Sigmoid colon (tissue), 6 donors: ENCODE measurements at regions not wholly inside any gene's neighbourhood (a gene's known extent, or its start where the extent isn't known, plus 50 kb on each side); places are given as distances from the start of the nearest gene placed in this dataset.
A peak's percentile ranks its signal among the peaks of the same experiment; 100 is the strongest.

Experiments used
- DNase-seq: peaks from one replicate; pipeline ENCODE4 v3.0.0-alpha.2; 2019
- H3K27ac ChIP-seq, 4 donors: fragments of 200-600 bp; sonication (generic); one replicate each; pipeline ENCODE4 v1.5.1; 2016 to 2019; ENCODE audit warnings: mild to moderate bottlenecking in 1 of 4
- H3K27me3 ChIP-seq, 3 donors: fragments of 200-600 bp; sonication (generic); one replicate each; pipeline ENCODE4 v1.5.1; 2019; ENCODE audit warnings: mild to moderate bottlenecking in 1 of 3
- H3K36me3 ChIP-seq, 4 donors: fragments of 200-600 bp; sonication (generic); one replicate each; pipeline ENCODE4 v1.5.1; 2016 to 2019
- H3K4me1 ChIP-seq, 4 donors: fragments of 200-600 bp; sonication (generic); one replicate each; pipeline ENCODE4 v1.5.1; 2017 to 2019
- H3K4me3 ChIP-seq, 4 donors: fragments of 200-600 bp; sonication (generic); one replicate each; pipeline ENCODE4 v1.5.1; 2017 to 2019; ENCODE audit warnings: mild to moderate bottlenecking in 2 of 4, moderate library complexity in 1 of 4
- H3K9me3 ChIP-seq, 4 donors: fragments of 200-600 bp in 3 of 4; sonication (generic) in 3 of 4; one replicate each; pipeline versions ENCODE4 v1.5.1 to v1.6.1; 2013 to 2019
- CTCF ChIP-seq, 4 experiments: fragments of 450-650 bp in 3 of 4; fragments of 200-600 bp in 1 of 4; IDR thresholded peaks; one replicate each; pipeline ENCODE4 v1.5.1; 2016 to 2019; ENCODE audit warnings: antibody characterized with exemption in 4 of 4, mild to moderate bottlenecking in 3 of 4, moderate library complexity in 2 of 4
- EP300 ChIP-seq, 4 donors: sonication (generic); formaldehyde crosslinking; IDR thresholded peaks; one replicate each; pipeline ENCODE4 v1.6.1; 2017; ENCODE audit warnings: antibody characterized with exemption in 4 of 4
- POLR2A ChIP-seq, 2 donors: fragments of 450-650 bp; IDR thresholded peaks; one replicate each; pipeline ENCODE4 v1.6.1; 2016; ENCODE audit warnings: antibody characterized with exemption in 2 of 2, mild to moderate bottlenecking in 2 of 2, moderate library complexity in 2 of 2
- POLR2AphosphoS5 ChIP-seq, 4 donors: sonication (generic); formaldehyde crosslinking; IDR thresholded peaks; one replicate each; pipeline ENCODE4 v1.6.1; 2017; ENCODE audit warnings: antibody characterized with exemption in 4 of 4
- WGBS, 2 donors: extraction: QIAGEN DNeasy Blood & Tissue Kit; methylation state at CpG; one replicate each; pipeline ENCODE4 v1.1.7; 2013; 5-methylcytosine and 5-hydroxymethylcytosine counted together
- intact Hi-C: fragments of 100-400 bp; cut with DNase I; formaldehyde crosslinking; loops from one replicate; pipeline ENCODE4 v1.15.1; 2023
- donor health status: healthy with polysubstance abuse.
- donor health status: healthy.

- no peaks in the 10 kb centered on the region for H3K9me3 ChIP-seq
- no peak overlapping the region for H3K4me3 ChIP-seq
- intact Hi-C loops, result loop anchor here (5.0 to 10.0 kb wide), 2 partner anchors 145 to 168 kb away; no protein-coding TSS in a partner anchor
- peaks cover 0 to 31% (median 13%) of the 10 kb centered on the region in 4 donors for H3K4me1 ChIP-seq
- no peak for DNase-seq
- no peaks in the 10 kb centered on the region for H3K27me3 ChIP-seq
- no peaks in the 10 kb centered on the region for H3K36me3 ChIP-seq
- TF ChIP-seq POLR2AphosphoS5 (IDR thresholded peaks at IDR 0.05) (no peak), POLR2A (IDR thresholded peaks at IDR 0.05) (no peak), EP300 (IDR thresholded peaks at IDR 0.05) (no peak), CTCF (IDR thresholded peaks at IDR 0.05) (no peak)
- H3K27ac ChIP-seq, result peak overlapping the region; percentile 22 to 54 (median 38)
- 89 to 93% methylated on average over 4 of the region's 4 CpGs for WGBS, 2 donors
Observed at GRCh38 chr7:116439841-116440549, 59.5 kb upstream of the CAV2 start.

DNA sequence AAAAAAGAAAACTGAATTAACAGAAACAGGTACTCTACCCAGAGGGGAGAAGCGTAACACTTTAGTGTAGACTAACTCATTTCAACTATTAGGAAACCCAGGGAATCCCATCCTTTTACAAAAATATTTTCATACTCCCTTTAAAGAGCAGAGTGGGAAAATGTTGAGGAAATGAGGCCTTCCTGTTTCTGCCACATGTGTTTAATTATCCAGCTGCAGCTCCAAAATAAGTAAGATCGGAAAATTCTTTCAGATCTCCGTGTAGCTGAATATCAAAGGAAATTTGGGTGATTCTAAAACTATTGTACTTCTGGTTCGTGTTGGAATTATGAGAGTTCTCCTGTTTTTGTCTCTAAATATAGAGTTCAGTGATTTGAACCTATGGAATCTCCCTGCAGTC is 58.0 kb upstream of the CAV2 start:
- Histone ChIP-seq H3K27me3 (no peaks in the 10 kb centered on the region), H3K27ac (peak overlapping the region; percentile 44 to 59 (median 52)), H3K9me3 (no peaks in the 10 kb centered on the region), H3K4me3 (no peak overlapping the region), H3K36me3 (no peaks in the 10 kb centered on the region), H3K4me1 (peaks cover 0 to 30% (median 10%) of the 10 kb centered on the region in 4 donors)
- intact Hi-C loops, result no loop called here
- DNase-seq, result no peak
- WGBS, 2 donors, result 84 to 90% methylated on average over 4 of the region's 4 CpGs
- TF ChIP-seq POLR2AphosphoS5 (IDR thresholded peaks at IDR 0.05), result no peak

DNA sequence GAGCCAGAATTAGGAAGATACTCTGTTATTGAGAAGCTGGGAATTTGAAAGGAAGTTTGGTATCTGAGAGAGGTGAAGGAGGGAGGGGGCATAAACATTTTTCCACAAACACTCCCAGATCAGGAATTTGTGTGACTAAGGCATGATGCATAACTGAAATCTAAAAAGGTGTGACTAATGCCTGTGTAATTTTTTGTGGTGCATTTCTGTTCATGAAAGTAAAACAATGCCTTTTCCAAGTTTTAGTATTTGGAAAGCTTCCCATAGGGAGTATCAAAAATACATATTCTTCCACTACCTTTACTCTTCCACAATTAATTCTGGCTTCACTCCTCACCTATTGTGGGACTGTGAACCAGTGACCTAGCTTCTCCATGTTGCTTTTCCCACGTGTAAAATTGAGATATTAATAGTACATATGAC is 56.4 kb upstream of the CAV2 start:
- H3K4me1 ChIP-seq, result peaks cover 0 to 44% (median 25%) of the 10 kb centered on the region in 4 donors
- WGBS, 2 donors, result 45 to 67% methylated on average over 1 of the region's 1 CpG
- TF ChIP-seq EP300 (IDR thresholded peaks at IDR 0.05), result no peak
- peak in 1 of 4 donors; percentile 33 for TF ChIP-seq POLR2AphosphoS5 (IDR thresholded peaks at IDR 0.05)
- no peak for TF ChIP-seq POLR2A (IDR thresholded peaks at IDR 0.05)

GRCh38 chr7:116443646-116444045 is 55.9 kb upstream of the CAV2 start:
- Histone ChIP-seq H3K27me3 (no peaks in the 10 kb centered on the region), H3K27ac (peak overlapping the region in 3 of 4 donors; percentile 51 to 59 (median 54)), H3K9me3 (no peaks in the 10 kb centered on the region), H3K4me3 (no peak overlapping the region), H3K36me3 (no peaks in the 10 kb centered on the region), H3K4me1 (peaks cover 0 to 49% (median 28%) of the 10 kb centered on the region in 4 donors)
- intact Hi-C loops, result no loop called here
- no peak for DNase-seq
- WGBS, 2 donors, result 91% methylated on average over 3 of the region's 3 CpGs
- TF ChIP-seq POLR2AphosphoS5 (IDR thresholded peaks at IDR 0.05) (no peak), EP300 (IDR thresholded peaks at IDR 0.05) (no peak), POLR2A (IDR thresholded peaks at IDR 0.05) (no peak), CTCF (IDR thresholded peaks at IDR 0.05) (no peak)

More for the DNA sequence above, 56.4 kb upstream of the CAV2 start:
- Histone ChIP-seq H3K27me3 (no peaks in the 10 kb centered on the region), H3K9me3 (no peaks in the 10 kb centered on the region), H3K27ac (peak overlapping the region in 3 of 4 donors; percentile 51 to 59 (median 54)), H3K36me3 (no peaks in the 10 kb centered on the region), H3K4me3 (no peak overlapping the region)
- DNase-seq, result no peak
- intact Hi-C loops, result no loop called here

DNA sequence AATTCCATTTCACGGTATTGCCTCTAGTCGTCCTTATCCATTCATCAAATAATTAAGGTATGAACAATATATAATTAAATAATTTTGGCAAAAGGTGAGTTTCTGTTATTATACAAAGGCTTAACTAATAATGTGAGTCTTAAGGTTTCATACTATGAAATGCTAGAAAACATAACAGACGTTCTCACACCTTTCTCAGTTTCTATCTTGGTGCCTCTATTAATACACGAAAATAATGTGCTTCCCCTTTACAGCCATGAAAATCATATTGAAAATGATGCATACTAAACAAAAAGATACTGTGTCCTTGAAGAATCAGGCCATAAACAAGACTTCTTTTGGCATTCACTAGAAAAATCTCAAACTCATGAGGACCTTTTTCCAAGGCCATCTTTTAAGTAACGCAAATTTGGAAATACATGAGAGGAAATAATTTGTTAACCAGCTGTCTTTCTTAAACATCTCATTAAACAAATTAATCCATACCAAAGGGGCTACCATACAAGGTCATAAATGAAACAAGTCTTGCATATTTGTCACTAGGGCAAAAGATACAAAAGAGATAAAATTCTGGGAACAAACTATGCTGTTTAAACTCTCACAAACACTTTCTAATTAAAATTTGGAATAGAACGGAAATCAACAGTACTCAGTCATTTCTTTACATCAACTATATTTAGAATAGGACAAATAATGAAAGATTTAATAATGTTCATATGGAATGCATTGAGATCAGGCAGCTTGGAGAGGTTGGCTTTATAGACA is 53.9 kb upstream of the CAV2 start:
- 71 to 81% methylated on average over 6 of the region's 6 CpGs for WGBS, 2 donors
- H3K27ac ChIP-seq, result peak overlapping the region; percentile 36 to 79 (median 54)
- DNase-seq, result no peak
- H3K4me1 ChIP-seq, result peaks cover 0 to 51% (median 38%) of the 10 kb centered on the region in 4 donors
- H3K27me3 ChIP-seq, result no peaks in the 10 kb centered on the region
- no peaks in the 10 kb centered on the region for H3K36me3 ChIP-seq
- no peak overlapping the region for H3K4me3 ChIP-seq
- intact Hi-C loops, result no loop called here
- TF ChIP-seq POLR2AphosphoS5 (IDR thresholded peaks at IDR 0.05), result no peak
- no peak for TF ChIP-seq POLR2A (IDR thresholded peaks at IDR 0.05)
- TF ChIP-seq CTCF (IDR thresholded peaks at IDR 0.05), result no peak
- no peak for TF ChIP-seq EP300 (IDR thresholded peaks at IDR 0.05)
- no peaks in the 10 kb centered on the region for H3K9me3 ChIP-seq
